ENCODE measurements at regions not wholly inside any gene's neighbourhood (a gene's known extent, or its start where the extent isn't known, plus 50 kb on each side); places are given as distances from the start of the nearest gene placed in this dataset.

DNA sequence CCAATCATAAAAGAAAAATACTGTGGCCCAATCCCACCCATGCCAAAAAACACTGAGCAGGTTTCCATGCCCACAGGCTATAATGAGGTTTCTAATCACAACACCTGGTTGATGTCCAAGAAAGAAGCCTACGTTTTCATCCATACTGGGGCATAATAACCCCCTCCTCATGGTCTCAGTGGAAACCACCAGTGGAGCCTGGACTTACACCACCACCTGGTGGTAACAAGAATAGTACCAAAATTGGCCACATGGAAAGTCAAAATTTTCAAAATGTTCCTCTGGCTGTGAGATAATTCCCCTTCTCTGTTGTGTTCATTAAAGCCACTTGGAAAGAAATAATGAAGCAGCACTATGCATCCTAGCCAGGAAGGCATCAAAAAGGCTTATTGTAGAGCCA, 687.3 kb upstream of the ST8SIA4 start:
- DNase-seq (ENCODE audit: low read depth in 1 of 2, low spot score in 1 of 2) = no peak
- Histone ChIP-seq H3K4me3 (replicated peaks; ENCODE audit: insufficient read depth, low read length) (no peak overlapping the region), H3K27ac (replicated peaks) (no peak overlapping the region), H3K27me3 (ENCODE audit: insufficient read depth, poor library complexity, severe bottlenecking) (no peaks in the 10 kb centered on the region)
- TF ChIP-seq REST (IDR thresholded peaks at IDR 0.05; ENCODE audit: insufficient replicate concordance, low read depth) (no peak), POLR2AphosphoS5 (IDR thresholded peaks at IDR 0.05; ENCODE audit: low read depth) (no peak), SPI1 (IDR thresholded peaks at IDR 0.05; ENCODE audit: borderline replicate concordance, low read depth) (no peak), CTCF (IDR thresholded peaks at IDR 0.05; ENCODE audit: insufficient read depth, low read length) (no peak), GABPA (IDR thresholded peaks at IDR 0.05; ENCODE audit: low read depth) (no peak)

GRCh38 chr5:101585366-101585765, 682.3 kb upstream of the ST8SIA4 start:
- Histone ChIP-seq H3K4me3 (replicated peaks; ENCODE audit: insufficient read depth, low read length) (no peak overlapping the region), H3K27me3 (ENCODE audit: insufficient read depth, poor library complexity, severe bottlenecking) (no peaks in the 10 kb centered on the region), H3K27ac (replicated peaks) (no peak overlapping the region)
- TF ChIP-seq SPI1 (IDR thresholded peaks at IDR 0.05; ENCODE audit: borderline replicate concordance, low read depth) = no peak
- TF ChIP-seq CTCF (IDR thresholded peaks at IDR 0.05; ENCODE audit: insufficient read depth, low read length) = no peak
- TF ChIP-seq GABPA (IDR thresholded peaks at IDR 0.05; ENCODE audit: low read depth) = no peak
- no peak for TF ChIP-seq REST (IDR thresholded peaks at IDR 0.05; ENCODE audit: insufficient replicate concordance, low read depth)
- TF ChIP-seq POLR2AphosphoS5 (IDR thresholded peaks at IDR 0.05; ENCODE audit: low read depth) = no peak
- no peak for DNase-seq (ENCODE audit: low read depth in 1 of 2, low spot score in 1 of 2)

GRCh38 chr5:101580591-101580990, 677.5 kb upstream of the ST8SIA4 start:
- H3K27me3 ChIP-seq (ENCODE audit: insufficient read depth, poor library complexity, severe bottlenecking) = no peaks in the 10 kb centered on the region
- H3K27ac ChIP-seq (replicated peaks) = no peak overlapping the region
- no peak for DNase-seq (ENCODE audit: low read depth in 1 of 2, low spot score in 1 of 2)
- H3K4me3 ChIP-seq (replicated peaks; ENCODE audit: insufficient read depth, low read length) = no peak overlapping the region
- TF ChIP-seq GABPA (IDR thresholded peaks at IDR 0.05; ENCODE audit: low read depth) (no peak), REST (IDR thresholded peaks at IDR 0.05; ENCODE audit: insufficient replicate concordance, low read depth) (no peak), CTCF (IDR thresholded peaks at IDR 0.05; ENCODE audit: insufficient read depth, low read length) (no peak), POLR2AphosphoS5 (IDR thresholded peaks at IDR 0.05; ENCODE audit: low read depth) (no peak), SPI1 (IDR thresholded peaks at IDR 0.05; ENCODE audit: borderline replicate concordance, low read depth) (no peak)
